GM23338 (cell line): ENCODE measurements at regions not wholly inside any gene's neighbourhood (a gene's known extent, or its start where the extent isn't known, plus 50 kb on each side); places are given as distances from the start of the nearest gene placed in this dataset.

ENCODE experiments used
- ATAC-seq: fragments of 200-7000 bp; cut with Tn5 transposase; 3 replicates; pipeline ENCODE4 v1.9.1; 2020
- DNase-seq: peaks from one replicate; pipeline ENCODE4 v3.0.0-alpha.2; 2015; ENCODE audit warnings: low spot score
- H2AFZ ChIP-seq: fragments of 200-600 bp; sonication (generic); 2 replicates; pipeline ENCODE4 v1.8.0; 2016; ENCODE audit warnings: antibody characterized with exemption, mild to moderate bottlenecking, moderate library complexity
- H3F3A ChIP-seq: fragments of 200-600 bp; sonication (generic); replicated peaks from 2 replicates; pipeline ENCODE4 v1.8.0; 2017; ENCODE audit warnings: antibody characterized with exemption, mixed run types, low read depth
- H3K27ac ChIP-seq: fragments of 200-600 bp; sonication (generic); 2 replicates; pipeline ENCODE4 v1.6.1; 2016; ENCODE audit warnings: low read depth
- H3K27me3 ChIP-seq: fragments of 200-600 bp; sonication (generic); 2 replicates; pipeline ENCODE4 v1.8.0; 2016; ENCODE audit warnings: mild to moderate bottlenecking, mixed run types, moderate library complexity; ENCODE audit not compliant: insufficient read depth
- H3K36me3 ChIP-seq: fragments of 200-600 bp; sonication (generic); 2 replicates; pipeline ENCODE4 v1.8.0; 2016; ENCODE audit warnings: mild to moderate bottlenecking; ENCODE audit not compliant: insufficient read depth
- H3K4me1 ChIP-seq: fragments of 200-600 bp; sonication (generic); 2 replicates; pipeline ENCODE4 v1.8.0; 2016; ENCODE audit warnings: mild to moderate bottlenecking, moderate library complexity; ENCODE audit not compliant: insufficient read depth
- H3K4me2 ChIP-seq: fragments of 200-600 bp; sonication (generic); 2 replicates; pipeline ENCODE4 v1.7.1; 2017; ENCODE audit warnings: mixed run types
- H3K4me3 ChIP-seq: fragments of 200-600 bp; sonication (generic); 2 replicates; pipeline ENCODE4 v1.6.1; 2016; ENCODE audit warnings: mixed run types
- H3K79me2 ChIP-seq: fragments of 200-600 bp; sonication (generic); replicated peaks from 2 replicates; pipeline ENCODE4 v1.8.0; 2017; ENCODE audit warnings: mild to moderate bottlenecking; ENCODE audit not compliant: insufficient read depth
- H3K9me2 ChIP-seq: fragments of 200-600 bp; sonication (generic); 2 replicates; pipeline ENCODE4 v1.8.0; 2017; ENCODE audit not compliant: insufficient read depth
- H4K20me1 ChIP-seq: fragments of 200-600 bp; sonication (generic); replicated peaks from 2 replicates; pipeline ENCODE4 v1.8.0; 2017; ENCODE audit warnings: mild to moderate bottlenecking; ENCODE audit not compliant: insufficient read depth
- H3K27ac Mint-ChIP-seq: 2 replicates; pipeline ENCODE4 v1.8.0; 2020; ENCODE audit warnings: inconsistent platforms, mild to moderate bottlenecking, moderate library complexity, mixed read lengths
- H3K27me3 Mint-ChIP-seq: 3 replicates; pipeline ENCODE4 v1.8.0; 2022; ENCODE audit warnings: low read depth, mild to moderate bottlenecking, moderate library complexity, mixed read lengths, inconsistent platforms; ENCODE audit not compliant: insufficient read depth, poor library complexity
- H3K36me3 Mint-ChIP-seq: 3 replicates; pipeline ENCODE4 v1.8.0; 2021; ENCODE audit warnings: low read depth, mild to moderate bottlenecking, inconsistent platforms, moderate library complexity, mixed read lengths
- H3K4me1 Mint-ChIP-seq: 3 replicates; pipeline ENCODE4 v1.8.0; 2020; ENCODE audit warnings: mild to moderate bottlenecking, inconsistent platforms, mixed read lengths
- H3K4me3 Mint-ChIP-seq: 3 replicates; pipeline ENCODE4 v1.8.0; 2021; ENCODE audit warnings: moderate library complexity, mild to moderate bottlenecking, inconsistent platforms, mixed read lengths
- H3K9me3 Mint-ChIP-seq: 3 replicates; pipeline ENCODE4 v1.8.0; 2020; ENCODE audit warnings: moderate library complexity, mild to moderate bottlenecking, inconsistent platforms, mixed read lengths
- EZH2phosphoT487 ChIP-seq: fragments of 200-600 bp; sonication (generic); IDR thresholded peaks from one replicate; pipeline ENCODE4 v1.8.1; 2018; ENCODE audit warnings: antibody characterized with exemption; ENCODE audit not compliant: unreplicated experiment
- POLR2AphosphoS5 ChIP-seq: IDR thresholded peaks from 2 replicates; pipeline ENCODE4 v1.6.1; 2016; ENCODE audit warnings: antibody characterized with exemption, low read depth
- STAT1 ChIP-seq: IDR thresholded peaks from one replicate; pipeline ENCODE4 v1.6.1; 2016; ENCODE audit warnings: antibody characterized with exemption; ENCODE audit not compliant: unreplicated experiment
- ZNF114 ChIP-seq: fragments of 250-450 bp; sonication (Bioruptor Pico); IDR thresholded peaks from 2 replicates; pipeline ENCODE4 v1.5.0; 2020; ENCODE audit warnings: mild to moderate bottlenecking, moderate library complexity
- TF ChIP-seq, protein P1 (sequence below): IDR thresholded peaks from one replicate; pipeline ENCODE4 v1.6.1; 2018; ENCODE audit warnings: antibody characterized with exemption; ENCODE audit not compliant: unreplicated experiment
- TF ChIP-seq, protein P2 (sequence below): fragments of 250-450 bp; sonication (Bioruptor Pico); IDR thresholded peaks from 2 replicates; pipeline ENCODE4 v1.5.0; 2020; ENCODE audit warnings: mild to moderate bottlenecking, moderate library complexity
- TF ChIP-seq, protein P3 (sequence below): IDR thresholded peaks from 2 replicates; pipeline ENCODE4 v1.6.1; 2016; ENCODE audit warnings: antibody characterized with exemption

DNA sequence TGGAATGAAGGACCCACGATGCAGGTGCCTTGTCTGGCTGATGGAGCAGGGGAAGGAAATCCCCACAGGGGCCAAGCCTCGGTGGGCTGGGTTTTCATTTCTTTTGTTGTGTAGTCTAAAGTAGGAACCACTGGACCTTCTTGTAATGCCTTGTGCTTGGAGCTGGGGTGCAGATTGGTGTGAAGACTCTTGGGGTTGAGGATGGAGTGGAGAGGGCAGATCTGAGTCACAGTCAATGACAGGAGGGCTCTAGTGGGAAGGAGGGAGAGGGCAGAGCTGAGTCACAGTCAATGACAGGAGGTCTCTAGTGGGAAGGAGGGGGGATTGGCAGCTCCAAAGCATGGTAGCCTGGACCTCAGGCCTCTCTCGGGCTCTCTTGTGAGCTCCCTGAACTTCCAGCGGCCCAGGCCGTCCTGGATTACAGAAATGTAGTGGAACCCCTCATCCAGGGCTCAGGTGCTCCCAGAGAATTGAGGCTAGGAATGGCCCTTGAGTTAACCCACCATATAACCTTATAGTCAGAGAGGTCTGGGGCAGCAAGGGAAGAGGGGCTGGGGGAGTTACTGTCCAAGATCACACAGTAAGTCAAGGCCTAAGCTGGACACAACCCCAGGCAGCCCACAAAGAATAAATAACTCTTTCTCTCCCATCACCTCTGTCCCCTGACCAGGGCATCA lies 313.8 kb downstream of the MATN1 start:
- H3K79me2 ChIP-seq, result no peaks in the 10 kb centered on the region
- no peaks in the 10 kb centered on the region for H4K20me1 ChIP-seq
- Mint-ChIP-seq H3K27me3 (peaks cover 9% of the 10 kb centered on the region), H3K27ac (no peak overlapping the region), H3K9me3 (no peaks in the 10 kb centered on the region; the same call in 2 of the 3 replicates), H3K4me1 (peaks cover 10% of the 10 kb centered on the region), H3K36me3 (no peaks in the 10 kb centered on the region), H3K4me3 (no peak overlapping the region)
- no peaks in the 10 kb centered on the region for H3F3A ChIP-seq
- H2AFZ ChIP-seq, result no peak overlapping the region; the same call in 1 of the 2 replicates
- no peaks in the 10 kb centered on the region for H3K4me1 ChIP-seq
- DNase-seq (no peak), ATAC-seq (no peak)
- no peak overlapping the region for H3K4me2 ChIP-seq
- H3K36me3 ChIP-seq, result no peaks in the 10 kb centered on the region
- H3K4me3 ChIP-seq, result no peak overlapping the region
- H3K9me2 ChIP-seq, result no peaks in the 10 kb centered on the region
- H3K27me3 ChIP-seq, result no peaks in the 10 kb centered on the region
- H3K27ac ChIP-seq, result no peak overlapping the region
- TF ChIP-seq STAT1 (no peak), ZNF114 (CRISPR knock-in tag) (no peak), POLR2AphosphoS5 (no peak), EZH2phosphoT487 (no peak)
- TF ChIP-seq, protein P1, sequence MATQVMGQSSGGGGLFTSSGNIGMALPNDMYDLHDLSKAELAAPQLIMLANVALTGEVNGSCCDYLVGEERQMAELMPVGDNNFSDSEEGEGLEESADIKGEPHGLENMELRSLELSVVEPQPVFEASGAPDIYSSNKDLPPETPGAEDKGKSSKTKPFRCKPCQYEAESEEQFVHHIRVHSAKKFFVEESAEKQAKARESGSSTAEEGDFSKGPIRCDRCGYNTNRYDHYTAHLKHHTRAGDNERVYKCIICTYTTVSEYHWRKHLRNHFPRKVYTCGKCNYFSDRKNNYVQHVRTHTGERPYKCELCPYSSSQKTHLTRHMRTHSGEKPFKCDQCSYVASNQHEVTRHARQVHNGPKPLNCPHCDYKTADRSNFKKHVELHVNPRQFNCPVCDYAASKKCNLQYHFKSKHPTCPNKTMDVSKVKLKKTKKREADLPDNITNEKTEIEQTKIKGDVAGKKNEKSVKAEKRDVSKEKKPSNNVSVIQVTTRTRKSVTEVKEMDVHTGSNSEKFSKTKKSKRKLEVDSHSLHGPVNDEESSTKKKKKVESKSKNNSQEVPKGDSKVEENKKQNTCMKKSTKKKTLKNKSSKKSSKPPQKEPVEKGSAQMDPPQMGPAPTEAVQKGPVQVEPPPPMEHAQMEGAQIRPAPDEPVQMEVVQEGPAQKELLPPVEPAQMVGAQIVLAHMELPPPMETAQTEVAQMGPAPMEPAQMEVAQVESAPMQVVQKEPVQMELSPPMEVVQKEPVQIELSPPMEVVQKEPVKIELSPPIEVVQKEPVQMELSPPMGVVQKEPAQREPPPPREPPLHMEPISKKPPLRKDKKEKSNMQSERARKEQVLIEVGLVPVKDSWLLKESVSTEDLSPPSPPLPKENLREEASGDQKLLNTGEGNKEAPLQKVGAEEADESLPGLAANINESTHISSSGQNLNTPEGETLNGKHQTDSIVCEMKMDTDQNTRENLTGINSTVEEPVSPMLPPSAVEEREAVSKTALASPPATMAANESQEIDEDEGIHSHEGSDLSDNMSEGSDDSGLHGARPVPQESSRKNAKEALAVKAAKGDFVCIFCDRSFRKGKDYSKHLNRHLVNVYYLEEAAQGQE, result no peak
- TF ChIP-seq, protein P2, sequence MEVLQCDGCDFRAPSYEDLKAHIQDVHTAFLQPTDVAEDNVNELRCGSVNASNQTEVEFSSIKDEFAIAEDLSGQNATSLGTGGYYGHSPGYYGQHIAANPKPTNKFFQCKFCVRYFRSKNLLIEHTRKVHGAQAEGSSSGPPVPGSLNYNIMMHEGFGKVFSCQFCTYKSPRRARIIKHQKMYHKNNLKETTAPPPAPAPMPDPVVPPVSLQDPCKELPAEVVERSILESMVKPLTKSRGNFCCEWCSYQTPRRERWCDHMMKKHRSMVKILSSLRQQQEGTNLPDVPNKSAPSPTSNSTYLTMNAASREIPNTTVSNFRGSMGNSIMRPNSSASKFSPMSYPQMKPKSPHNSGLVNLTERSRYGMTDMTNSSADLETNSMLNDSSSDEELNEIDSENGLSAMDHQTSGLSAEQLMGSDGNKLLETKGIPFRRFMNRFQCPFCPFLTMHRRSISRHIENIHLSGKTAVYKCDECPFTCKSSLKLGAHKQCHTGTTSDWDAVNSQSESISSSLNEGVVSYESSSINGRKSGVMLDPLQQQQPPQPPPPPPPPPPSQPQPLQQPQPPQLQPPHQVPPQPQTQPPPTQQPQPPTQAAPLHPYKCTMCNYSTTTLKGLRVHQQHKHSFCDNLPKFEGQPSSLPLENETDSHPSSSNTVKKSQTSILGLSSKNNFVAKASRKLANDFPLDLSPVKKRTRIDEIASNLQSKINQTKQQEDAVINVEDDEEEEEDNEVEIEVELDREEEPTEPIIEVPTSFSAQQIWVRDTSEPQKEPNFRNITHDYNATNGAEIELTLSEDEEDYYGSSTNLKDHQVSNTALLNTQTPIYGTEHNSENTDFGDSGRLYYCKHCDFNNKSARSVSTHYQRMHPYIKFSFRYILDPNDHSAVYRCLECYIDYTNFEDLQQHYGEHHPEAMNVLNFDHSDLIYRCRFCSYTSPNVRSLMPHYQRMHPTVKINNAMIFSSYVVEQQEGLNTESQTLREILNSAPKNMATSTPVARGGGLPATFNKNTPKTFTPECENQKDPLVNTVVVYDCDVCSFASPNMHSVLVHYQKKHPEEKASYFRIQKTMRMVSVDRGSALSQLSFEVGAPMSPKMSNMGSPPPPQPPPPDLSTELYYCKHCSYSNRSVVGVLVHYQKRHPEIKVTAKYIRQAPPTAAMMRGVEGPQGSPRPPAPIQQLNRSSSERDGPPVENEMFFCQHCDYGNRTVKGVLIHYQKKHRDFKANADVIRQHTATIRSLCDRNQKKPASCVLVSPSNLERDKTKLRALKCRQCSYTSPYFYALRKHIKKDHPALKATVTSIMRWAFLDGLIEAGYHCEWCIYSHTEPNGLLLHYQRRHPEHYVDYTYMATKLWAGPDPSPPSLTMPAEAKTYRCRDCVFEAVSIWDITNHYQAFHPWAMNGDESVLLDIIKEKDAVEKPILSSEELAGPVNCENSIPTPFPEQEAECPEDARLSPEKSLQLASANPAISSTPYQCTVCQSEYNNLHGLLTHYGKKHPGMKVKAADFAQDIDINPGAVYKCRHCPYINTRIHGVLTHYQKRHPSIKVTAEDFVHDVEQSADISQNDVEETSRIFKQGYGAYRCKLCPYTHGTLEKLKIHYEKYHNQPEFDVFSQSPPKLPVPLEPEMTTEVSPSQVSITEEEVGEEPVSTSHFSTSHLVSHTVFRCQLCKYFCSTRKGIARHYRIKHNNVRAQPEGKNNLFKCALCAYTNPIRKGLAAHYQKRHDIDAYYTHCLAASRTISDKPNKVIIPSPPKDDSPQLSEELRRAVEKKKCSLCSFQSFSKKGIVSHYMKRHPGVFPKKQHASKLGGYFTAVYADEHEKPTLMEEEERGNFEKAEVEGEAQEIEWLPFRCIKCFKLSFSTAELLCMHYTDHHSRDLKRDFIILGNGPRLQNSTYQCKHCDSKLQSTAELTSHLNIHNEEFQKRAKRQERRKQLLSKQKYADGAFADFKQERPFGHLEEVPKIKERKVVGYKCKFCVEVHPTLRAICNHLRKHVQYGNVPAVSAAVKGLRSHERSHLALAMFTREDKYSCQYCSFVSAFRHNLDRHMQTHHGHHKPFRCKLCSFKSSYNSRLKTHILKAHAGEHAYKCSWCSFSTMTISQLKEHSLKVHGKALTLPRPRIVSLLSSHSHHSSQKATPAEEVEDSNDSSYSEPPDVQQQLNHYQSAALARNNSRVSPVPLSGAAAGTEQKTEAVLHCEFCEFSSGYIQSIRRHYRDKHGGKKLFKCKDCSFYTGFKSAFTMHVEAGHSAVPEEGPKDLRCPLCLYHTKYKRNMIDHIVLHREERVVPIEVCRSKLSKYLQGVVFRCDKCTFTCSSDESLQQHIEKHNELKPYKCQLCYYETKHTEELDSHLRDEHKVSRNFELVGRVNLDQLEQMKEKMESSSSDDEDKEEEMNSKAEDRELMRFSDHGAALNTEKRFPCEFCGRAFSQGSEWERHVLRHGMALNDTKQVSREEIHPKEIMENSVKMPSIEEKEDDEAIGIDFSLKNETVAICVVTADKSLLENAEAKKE (CRISPR knock-in tag), result no peak
- TF ChIP-seq, protein P3, sequence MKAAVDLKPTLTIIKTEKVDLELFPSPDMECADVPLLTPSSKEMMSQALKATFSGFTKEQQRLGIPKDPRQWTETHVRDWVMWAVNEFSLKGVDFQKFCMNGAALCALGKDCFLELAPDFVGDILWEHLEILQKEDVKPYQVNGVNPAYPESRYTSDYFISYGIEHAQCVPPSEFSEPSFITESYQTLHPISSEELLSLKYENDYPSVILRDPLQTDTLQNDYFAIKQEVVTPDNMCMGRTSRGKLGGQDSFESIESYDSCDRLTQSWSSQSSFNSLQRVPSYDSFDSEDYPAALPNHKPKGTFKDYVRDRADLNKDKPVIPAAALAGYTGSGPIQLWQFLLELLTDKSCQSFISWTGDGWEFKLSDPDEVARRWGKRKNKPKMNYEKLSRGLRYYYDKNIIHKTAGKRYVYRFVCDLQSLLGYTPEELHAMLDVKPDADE, result no peak
